Kidney capillary endothelial cell (primary cell): ENCODE measurements at regions not wholly inside any gene's neighbourhood (a gene's known extent, or its start where the extent isn't known, plus 50 kb on each side); places are given as distances from the start of the nearest gene placed in this dataset.

ENCODE experiments used
- DNase-seq: peaks from one replicate; pipeline ENCODE4 v3.0.0-alpha.2; 2018; ENCODE audit warnings: low spot score

GRCh38 chr16:85562093-85562786 is 50.9 kb upstream of the GSE1 start:
- DNase-seq, result no peak

- DNase-seq, result no peak
Measured at GRCh38 chr16:85563034-85563433, 50.1 kb upstream of the GSE1 start.
